ENCODE measurements at regions not wholly inside any gene's neighbourhood (a gene's known extent, or its start where the extent isn't known, plus 50 kb on each side); places are given as distances from the start of the nearest gene placed in this dataset.

GRCh38 chr22:48429446-48430020, 1398.1 kb downstream of the BRD1 start:
- DNase-seq: no peak
- Mint-ChIP-seq H3K4me3 (no peak overlapping the region), H3K4me1 (ENCODE audit: low read depth) (no peaks in the 10 kb centered on the region), H3K27me3 (ENCODE audit: low read depth) (peaks cover 2% of the 10 kb centered on the region), H3K36me3 (ENCODE audit: insufficient read depth) (no peaks in the 10 kb centered on the region), H3K9me3 (no peaks in the 10 kb centered on the region)
- no peak for ATAC-seq

GRCh38 chr22:48428631-48429371, 1398.9 kb downstream of the BRD1 start:
- H3K27me3 Mint-ChIP-seq (ENCODE audit: low read depth): peaks cover 2% of the 10 kb centered on the region
- no peak for ATAC-seq

DNA sequence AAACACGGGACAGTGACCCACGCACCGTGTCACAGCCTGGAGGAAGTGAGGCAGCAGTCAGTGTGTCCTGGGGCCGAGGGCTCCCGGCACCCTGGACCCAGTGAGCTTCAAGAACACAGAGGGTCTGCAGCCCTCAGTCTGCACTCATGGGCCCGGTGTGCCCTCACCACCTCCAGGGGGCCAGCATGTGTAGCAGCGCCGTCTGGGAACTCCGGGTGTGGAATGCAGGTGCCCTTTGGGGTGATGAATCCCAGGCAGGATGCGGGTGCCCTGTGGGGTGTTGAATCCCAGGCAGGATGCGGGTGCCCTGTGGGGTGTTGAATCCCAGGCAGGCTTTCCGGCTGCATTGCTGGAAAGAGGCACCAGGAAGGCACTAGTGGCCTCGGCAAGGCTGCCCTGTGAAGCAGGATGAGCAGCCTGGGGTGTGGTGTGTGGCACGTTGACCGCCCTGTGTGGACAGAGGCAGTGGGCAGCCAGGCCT, 1399.9 kb downstream of the BRD1 start:
- peaks cover 2% of the 10 kb centered on the region for H3K27me3 Mint-ChIP-seq (ENCODE audit: low read depth)
- H3K4me1 Mint-ChIP-seq (ENCODE audit: low read depth): no peaks in the 10 kb centered on the region
- no peaks in the 10 kb centered on the region for H3K36me3 Mint-ChIP-seq (ENCODE audit: insufficient read depth)
- no peak for DNase-seq
- no peak overlapping the region for H3K4me3 Mint-ChIP-seq
- H3K9me3 Mint-ChIP-seq: no peaks in the 10 kb centered on the region
- no peak for ATAC-seq

More at GRCh38 chr22:48428631-48429371, 1398.9 kb downstream of the BRD1 start:
- Mint-ChIP-seq H3K9me3 (no peaks in the 10 kb centered on the region), H3K4me1 (ENCODE audit: low read depth) (no peaks in the 10 kb centered on the region), H3K4me3 (no peak overlapping the region), H3K36me3 (ENCODE audit: insufficient read depth) (no peaks in the 10 kb centered on the region)
- no peak for DNase-seq

DNA sequence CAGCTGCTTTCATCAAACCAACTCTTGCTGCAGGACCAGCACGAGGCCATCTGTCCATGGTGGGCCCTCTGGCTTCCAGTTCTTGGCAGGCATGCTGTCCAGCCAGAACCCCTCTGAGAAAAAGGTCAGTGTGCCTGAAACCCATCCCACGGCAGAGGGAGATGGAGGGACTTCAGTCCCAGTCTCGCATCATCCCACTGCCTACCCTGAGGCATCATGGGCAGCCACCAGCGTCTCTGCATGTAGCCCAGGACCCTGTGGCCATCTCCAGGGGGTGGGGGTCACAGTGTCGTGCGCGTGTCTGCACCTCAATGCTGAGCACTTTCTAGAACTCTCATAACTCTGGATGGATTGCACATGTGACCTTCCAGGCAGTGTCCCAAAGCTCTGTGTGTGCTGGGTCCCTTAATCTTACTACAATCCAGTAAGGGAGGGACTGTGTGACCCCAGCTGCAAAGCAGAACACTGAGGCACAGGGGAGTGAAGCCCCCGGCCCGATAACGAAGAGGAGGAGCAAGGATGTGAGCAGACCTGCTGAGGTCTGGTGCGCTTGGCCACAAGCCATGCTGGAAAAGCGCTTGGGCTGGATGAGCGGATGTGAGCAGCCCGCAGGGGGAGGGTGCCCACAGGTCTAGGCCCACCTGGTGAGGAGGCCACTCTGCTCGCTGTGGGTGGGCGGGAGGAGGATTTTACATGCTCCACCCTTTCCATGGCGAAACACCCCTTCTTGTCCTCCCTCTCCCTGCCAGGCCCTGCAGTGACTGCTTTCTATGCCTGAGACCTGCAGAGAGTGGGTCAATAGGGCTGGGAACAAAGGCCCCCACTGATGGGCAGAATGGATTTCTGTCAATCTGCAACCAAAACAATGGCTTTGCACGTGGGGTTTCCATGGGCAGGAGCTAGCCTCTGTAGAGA, 1401.0 kb downstream of the BRD1 start:
- Mint-ChIP-seq H3K36me3 (ENCODE audit: insufficient read depth) (no peaks in the 10 kb centered on the region), H3K27me3 (ENCODE audit: low read depth) (peaks cover 5% of the 10 kb centered on the region), H3K4me3 (no peak overlapping the region), H3K4me1 (ENCODE audit: low read depth) (no peaks in the 10 kb centered on the region), H3K9me3 (no peaks in the 10 kb centered on the region)
- no peak for DNase-seq
- ATAC-seq: no peak

DNA sequence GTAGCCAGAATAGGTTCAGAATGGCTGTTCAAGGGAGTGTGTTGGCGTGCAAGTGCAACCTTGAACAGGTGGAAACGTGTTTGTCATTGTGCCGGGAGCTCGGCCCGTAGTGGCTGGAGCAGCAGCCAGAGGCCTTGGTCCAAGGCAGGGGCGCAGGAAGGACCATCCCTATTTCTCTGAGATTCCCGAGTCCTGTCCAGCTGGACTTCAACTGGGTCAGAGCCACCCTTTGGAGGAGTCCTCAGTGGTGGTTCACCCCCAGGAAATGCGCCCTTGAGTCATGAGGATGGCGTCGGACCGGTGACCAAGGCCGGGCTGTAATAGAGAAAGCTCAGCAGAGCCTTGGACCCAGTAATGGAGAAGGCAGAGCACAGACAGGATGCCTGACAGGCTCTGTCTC, 1402.0 kb downstream of the BRD1 start:
- Mint-ChIP-seq H3K4me3 (no peak overlapping the region), H3K9me3 (no peaks in the 10 kb centered on the region), H3K4me1 (ENCODE audit: low read depth) (no peaks in the 10 kb centered on the region), H3K36me3 (ENCODE audit: insufficient read depth) (no peaks in the 10 kb centered on the region), H3K27me3 (ENCODE audit: low read depth) (peaks cover 5% of the 10 kb centered on the region)
- ATAC-seq (no peak), DNase-seq (no peak)

DNA sequence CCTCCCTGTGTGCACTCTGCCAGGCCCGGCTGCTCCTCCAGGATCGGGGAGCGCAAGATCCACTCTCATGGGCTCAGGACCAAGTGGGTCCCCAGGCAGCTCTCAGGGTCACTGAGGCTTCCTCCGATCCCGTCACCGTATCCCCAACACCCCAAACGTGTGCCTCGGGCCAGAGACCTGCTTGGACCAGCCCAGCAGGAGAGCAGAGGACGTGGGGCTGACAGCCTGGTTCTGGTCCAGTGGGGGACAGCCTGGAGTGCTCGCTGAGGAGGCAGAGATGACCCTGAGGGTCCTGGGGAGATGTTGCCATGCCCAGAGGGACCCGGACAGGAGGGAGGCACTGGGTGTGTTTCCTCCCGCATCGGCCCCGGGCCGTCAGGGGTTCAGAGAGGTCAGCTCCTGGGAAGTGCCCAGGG, 1402.6 kb downstream of the BRD1 start:
- Mint-ChIP-seq H3K4me3 (no peak overlapping the region), H3K4me1 (ENCODE audit: low read depth) (no peaks in the 10 kb centered on the region), H3K36me3 (ENCODE audit: insufficient read depth) (no peaks in the 10 kb centered on the region), H3K27me3 (ENCODE audit: low read depth) (peaks cover 5% of the 10 kb centered on the region), H3K9me3 (no peaks in the 10 kb centered on the region)
- ATAC-seq (no peak), DNase-seq (no peak)

DNA sequence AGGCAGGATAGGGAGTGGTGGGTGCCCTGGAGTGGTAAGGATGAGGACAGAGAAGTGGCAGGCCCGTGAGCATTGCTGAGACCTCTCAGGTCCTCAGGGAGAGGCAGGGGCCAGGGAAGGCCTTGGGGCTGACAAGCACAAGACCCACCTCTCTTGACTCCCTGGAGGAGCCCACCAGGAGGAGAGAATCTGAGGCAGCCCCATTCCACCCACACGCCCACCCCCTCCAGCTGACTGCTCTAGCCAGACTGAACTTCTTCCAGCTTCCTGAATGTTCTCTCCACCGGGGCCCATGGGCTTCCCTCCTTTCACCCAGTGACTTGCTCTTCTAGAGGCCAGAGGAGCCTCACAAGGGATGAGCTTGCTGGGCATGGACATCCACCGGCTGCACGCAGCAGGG, 1403.0 kb downstream of the BRD1 start:
- H3K4me1 Mint-ChIP-seq (ENCODE audit: low read depth): no peaks in the 10 kb centered on the region
- H3K36me3 Mint-ChIP-seq (ENCODE audit: insufficient read depth): no peaks in the 10 kb centered on the region
- no peaks in the 10 kb centered on the region for H3K9me3 Mint-ChIP-seq
- H3K27me3 Mint-ChIP-seq (ENCODE audit: low read depth): peaks cover 5% of the 10 kb centered on the region
- DNase-seq (no peak), ATAC-seq (no peak)
- no peak overlapping the region for H3K4me3 Mint-ChIP-seq

- no peak overlapping the region for H3K4me3 Mint-ChIP-seq
- H3K36me3 Mint-ChIP-seq (ENCODE audit: insufficient read depth): no peaks in the 10 kb centered on the region
- DNase-seq (no peak), ATAC-seq (no peak)
- no peaks in the 10 kb centered on the region for H3K4me1 Mint-ChIP-seq (ENCODE audit: low read depth)
- H3K9me3 Mint-ChIP-seq: no peaks in the 10 kb centered on the region
- peaks cover 5% of the 10 kb centered on the region for H3K27me3 Mint-ChIP-seq (ENCODE audit: low read depth)
These were observed 1403.5 kb downstream of the BRD1 start for GRCh38 chr22:48424201-48424627.

- no peak overlapping the region for H3K4me3 Mint-ChIP-seq
- peaks cover 5% of the 10 kb centered on the region for H3K27me3 Mint-ChIP-seq (ENCODE audit: low read depth)
- H3K4me1 Mint-ChIP-seq (ENCODE audit: low read depth): no peaks in the 10 kb centered on the region
- DNase-seq: no peak
- ATAC-seq: no peak
- H3K36me3 Mint-ChIP-seq (ENCODE audit: insufficient read depth): no peaks in the 10 kb centered on the region
- H3K9me3 Mint-ChIP-seq: no peaks in the 10 kb centered on the region
These were observed 1404.2 kb downstream of the BRD1 start for GRCh38 chr22:48423481-48423911.

DNA sequence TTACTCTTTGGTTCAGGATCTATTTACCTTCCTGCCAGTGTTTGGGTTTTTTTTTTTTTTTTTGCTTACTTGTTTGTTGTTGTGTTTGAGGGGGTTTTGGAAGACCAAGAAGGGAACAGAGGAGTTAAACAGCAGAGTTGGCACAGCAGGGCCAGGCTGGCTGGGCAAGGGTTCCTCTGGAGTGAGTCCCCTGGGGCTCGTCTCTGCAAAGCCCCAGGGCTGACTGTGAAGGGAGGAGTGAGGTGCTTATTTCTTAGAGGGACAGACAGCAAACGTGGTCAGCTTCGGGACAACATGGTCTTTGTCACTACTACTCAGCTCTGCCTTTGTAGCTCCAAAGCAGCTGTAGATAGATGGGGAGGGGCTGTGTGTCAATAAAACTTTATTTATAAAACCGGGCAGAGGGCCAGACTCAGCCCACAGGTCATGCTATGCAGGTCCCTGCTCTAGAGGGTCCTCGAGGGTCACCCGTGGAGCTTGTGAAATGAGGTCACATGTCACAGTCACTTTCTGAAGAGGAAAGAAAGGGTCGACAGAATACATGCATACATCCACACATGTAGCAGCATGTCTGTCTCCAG, 1404.7 kb downstream of the BRD1 start:
- no peak for ATAC-seq
- no peaks in the 10 kb centered on the region for H3K36me3 Mint-ChIP-seq (ENCODE audit: insufficient read depth)

DNA sequence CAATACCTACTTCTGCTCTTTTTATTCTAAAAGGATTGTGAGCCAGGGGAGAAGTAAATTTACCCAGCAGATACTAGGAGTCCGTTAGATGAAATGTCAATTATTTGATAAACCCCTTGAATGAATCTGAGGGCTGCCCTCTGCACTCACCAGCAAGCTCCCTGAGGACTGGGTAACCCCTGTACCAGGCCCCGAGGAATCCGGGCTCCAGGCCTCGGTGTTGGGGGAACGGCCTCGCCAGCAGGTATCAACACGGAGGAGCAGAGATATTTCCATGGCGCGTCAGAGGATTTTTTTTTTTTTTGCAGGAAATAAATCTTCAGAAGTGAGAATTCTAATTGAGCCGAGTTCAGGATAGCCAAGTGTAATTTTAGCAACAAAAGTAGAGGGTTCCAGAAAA, 1408.8 kb downstream of the BRD1 start:
- no peak for DNase-seq
- H3K27me3 Mint-ChIP-seq (ENCODE audit: low read depth): peaks cover 9% of the 10 kb centered on the region
- ATAC-seq: no peak
- H3K4me1 Mint-ChIP-seq (ENCODE audit: low read depth): no peaks in the 10 kb centered on the region
- H3K4me3 Mint-ChIP-seq: no peak overlapping the region
- H3K36me3 Mint-ChIP-seq (ENCODE audit: insufficient read depth): no peaks in the 10 kb centered on the region
- no peaks in the 10 kb centered on the region for H3K9me3 Mint-ChIP-seq

More for the DNA sequence above, 1404.7 kb downstream of the BRD1 start:
- no peak for DNase-seq
- H3K4me1 Mint-ChIP-seq (ENCODE audit: low read depth): no peaks in the 10 kb centered on the region
- no peak overlapping the region for H3K4me3 Mint-ChIP-seq
- H3K27me3 Mint-ChIP-seq (ENCODE audit: low read depth): peaks cover 5% of the 10 kb centered on the region
- H3K9me3 Mint-ChIP-seq: no peaks in the 10 kb centered on the region

DNA sequence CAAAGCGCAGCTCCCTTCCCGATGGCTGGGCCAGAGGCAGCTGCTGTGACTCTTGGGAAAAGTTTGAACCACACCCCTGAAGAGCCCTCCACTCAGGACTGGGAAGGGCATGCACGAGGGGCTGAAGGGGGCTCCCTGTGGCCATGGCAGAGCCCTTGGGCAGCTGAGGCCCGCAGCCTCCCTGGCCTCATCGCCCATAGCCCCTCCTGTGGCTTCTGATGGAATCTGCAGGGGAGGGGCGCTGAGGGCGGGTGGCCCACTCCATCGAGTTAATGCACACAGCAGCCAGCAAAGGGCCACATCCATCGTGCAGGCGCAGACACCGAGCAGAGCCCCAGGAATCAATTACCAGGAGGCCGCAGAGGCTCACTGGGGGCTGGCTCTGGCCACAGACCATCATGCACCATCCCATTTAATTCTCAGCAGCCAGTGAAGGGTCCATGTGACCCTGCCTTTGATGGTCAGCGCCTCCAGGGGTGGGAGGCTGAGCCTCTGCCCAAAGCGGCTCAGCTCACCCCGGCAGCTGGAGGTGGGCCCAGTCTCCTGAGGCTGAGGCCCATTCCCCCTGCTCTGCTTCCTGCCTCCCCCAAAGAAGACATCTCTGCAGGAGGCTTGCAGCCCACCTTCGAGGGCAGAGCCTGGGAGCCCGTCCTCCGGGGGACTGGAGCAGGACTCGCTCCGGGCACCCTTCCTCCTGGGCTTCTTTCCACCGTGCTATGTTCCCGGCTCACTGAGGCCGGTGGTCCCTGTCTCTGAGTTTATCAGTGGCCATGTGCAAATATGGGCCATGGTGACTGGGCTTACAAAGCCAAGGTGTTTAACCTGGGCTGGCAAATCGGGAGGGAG, 1410.2 kb downstream of the BRD1 start:
- Mint-ChIP-seq H3K4me1 (ENCODE audit: low read depth) (no peaks in the 10 kb centered on the region), H3K9me3 (no peaks in the 10 kb centered on the region), H3K4me3 (no peak overlapping the region), H3K36me3 (ENCODE audit: insufficient read depth) (no peaks in the 10 kb centered on the region), H3K27me3 (ENCODE audit: low read depth) (peaks cover 6% of the 10 kb centered on the region)
- DNase-seq (no peak), ATAC-seq (no peak)

DNA sequence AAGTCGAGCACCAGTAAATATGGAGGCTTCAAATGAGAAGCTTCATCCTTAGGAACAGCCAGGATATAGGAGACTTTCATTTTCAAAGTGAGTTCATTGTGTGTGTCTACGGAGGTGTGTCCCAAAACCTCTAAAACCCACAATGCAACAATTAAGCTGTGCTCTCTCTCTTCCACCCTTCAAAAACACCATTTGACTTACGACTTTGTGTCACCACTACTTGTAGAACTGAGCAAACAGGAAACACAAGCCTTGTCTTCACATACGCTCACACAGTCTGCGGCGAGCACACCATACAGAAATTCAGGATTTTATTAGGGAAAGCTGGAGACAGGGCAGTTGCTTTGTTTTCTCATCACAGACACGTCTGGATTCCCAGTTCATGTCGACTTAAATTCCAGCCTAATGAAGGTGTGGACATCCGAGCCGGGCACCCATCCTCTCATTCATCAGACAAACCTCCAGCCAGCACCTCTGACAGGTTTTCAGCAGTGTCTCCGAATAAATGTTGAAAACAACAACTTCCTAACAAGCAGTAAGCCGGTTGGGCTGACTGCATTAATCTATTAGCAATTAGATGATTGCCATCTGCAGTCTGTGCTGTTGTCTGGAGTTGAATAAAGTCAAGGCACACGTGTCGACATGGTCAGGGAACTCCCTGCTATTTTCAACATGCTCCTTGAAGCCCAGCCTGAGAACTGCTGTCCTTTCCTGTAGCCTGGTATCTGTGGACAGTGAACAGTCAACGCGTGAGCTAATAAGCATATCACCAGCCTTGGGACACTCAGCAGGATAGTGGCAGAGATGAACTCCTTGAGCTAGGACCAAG, 1411.1 kb downstream of the BRD1 start:
- DNase-seq: no peak

More for the DNA sequence above, 1411.1 kb downstream of the BRD1 start:
- Mint-ChIP-seq H3K36me3 (ENCODE audit: insufficient read depth) (no peaks in the 10 kb centered on the region), H3K9me3 (no peaks in the 10 kb centered on the region), H3K4me3 (no peak overlapping the region), H3K27me3 (ENCODE audit: low read depth) (peaks cover 6% of the 10 kb centered on the region), H3K4me1 (ENCODE audit: low read depth) (no peaks in the 10 kb centered on the region)
- ATAC-seq: no peak
